ENCODE measurements at regions not wholly inside any gene's neighbourhood (a gene's known extent, or its start where the extent isn't known, plus 50 kb on each side); places are given as distances from the start of the nearest gene placed in this dataset.

DNA sequence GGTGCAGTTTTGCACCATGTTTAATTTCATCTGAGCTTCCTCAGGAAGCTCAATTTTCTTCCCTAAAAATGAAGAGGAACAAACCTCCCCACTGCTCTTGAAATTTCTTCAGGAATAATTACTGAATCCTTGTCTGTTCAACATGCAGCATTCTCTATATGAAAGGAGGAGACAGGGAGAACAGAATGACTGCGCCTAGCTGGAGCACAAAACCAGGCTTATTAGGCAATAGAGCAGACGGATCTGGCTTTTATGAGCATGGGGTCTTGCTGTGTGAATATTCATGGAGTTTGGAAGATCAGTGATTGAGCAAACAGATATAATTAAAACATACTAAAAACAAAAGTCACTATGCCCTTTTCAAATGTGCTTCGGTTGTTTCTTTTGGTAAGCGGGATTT, 148.1 kb downstream of the SUDS3 start:
- TF ChIP-seq, protein P1, sequence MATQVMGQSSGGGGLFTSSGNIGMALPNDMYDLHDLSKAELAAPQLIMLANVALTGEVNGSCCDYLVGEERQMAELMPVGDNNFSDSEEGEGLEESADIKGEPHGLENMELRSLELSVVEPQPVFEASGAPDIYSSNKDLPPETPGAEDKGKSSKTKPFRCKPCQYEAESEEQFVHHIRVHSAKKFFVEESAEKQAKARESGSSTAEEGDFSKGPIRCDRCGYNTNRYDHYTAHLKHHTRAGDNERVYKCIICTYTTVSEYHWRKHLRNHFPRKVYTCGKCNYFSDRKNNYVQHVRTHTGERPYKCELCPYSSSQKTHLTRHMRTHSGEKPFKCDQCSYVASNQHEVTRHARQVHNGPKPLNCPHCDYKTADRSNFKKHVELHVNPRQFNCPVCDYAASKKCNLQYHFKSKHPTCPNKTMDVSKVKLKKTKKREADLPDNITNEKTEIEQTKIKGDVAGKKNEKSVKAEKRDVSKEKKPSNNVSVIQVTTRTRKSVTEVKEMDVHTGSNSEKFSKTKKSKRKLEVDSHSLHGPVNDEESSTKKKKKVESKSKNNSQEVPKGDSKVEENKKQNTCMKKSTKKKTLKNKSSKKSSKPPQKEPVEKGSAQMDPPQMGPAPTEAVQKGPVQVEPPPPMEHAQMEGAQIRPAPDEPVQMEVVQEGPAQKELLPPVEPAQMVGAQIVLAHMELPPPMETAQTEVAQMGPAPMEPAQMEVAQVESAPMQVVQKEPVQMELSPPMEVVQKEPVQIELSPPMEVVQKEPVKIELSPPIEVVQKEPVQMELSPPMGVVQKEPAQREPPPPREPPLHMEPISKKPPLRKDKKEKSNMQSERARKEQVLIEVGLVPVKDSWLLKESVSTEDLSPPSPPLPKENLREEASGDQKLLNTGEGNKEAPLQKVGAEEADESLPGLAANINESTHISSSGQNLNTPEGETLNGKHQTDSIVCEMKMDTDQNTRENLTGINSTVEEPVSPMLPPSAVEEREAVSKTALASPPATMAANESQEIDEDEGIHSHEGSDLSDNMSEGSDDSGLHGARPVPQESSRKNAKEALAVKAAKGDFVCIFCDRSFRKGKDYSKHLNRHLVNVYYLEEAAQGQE (IDR thresholded peaks at IDR 0.05; ENCODE audit: borderline replicate concordance), result no peak
- TF ChIP-seq, protein P2, sequence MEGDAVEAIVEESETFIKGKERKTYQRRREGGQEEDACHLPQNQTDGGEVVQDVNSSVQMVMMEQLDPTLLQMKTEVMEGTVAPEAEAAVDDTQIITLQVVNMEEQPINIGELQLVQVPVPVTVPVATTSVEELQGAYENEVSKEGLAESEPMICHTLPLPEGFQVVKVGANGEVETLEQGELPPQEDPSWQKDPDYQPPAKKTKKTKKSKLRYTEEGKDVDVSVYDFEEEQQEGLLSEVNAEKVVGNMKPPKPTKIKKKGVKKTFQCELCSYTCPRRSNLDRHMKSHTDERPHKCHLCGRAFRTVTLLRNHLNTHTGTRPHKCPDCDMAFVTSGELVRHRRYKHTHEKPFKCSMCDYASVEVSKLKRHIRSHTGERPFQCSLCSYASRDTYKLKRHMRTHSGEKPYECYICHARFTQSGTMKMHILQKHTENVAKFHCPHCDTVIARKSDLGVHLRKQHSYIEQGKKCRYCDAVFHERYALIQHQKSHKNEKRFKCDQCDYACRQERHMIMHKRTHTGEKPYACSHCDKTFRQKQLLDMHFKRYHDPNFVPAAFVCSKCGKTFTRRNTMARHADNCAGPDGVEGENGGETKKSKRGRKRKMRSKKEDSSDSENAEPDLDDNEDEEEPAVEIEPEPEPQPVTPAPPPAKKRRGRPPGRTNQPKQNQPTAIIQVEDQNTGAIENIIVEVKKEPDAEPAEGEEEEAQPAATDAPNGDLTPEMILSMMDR (IDR thresholded peaks at IDR 0.05; ENCODE audit: poor library complexity, severe bottlenecking), result no peak
- TF ChIP-seq RAD21 (conservative IDR thresholded peaks at IDR 0.05), result no peak
- no peak for TF ChIP-seq EZH2 (IDR thresholded peaks at IDR 0.05; ENCODE audit: borderline replicate concordance, insufficient read depth, low read length, poor library complexity, severe bottlenecking)
- no peak for TF ChIP-seq SMC3 (conservative IDR thresholded peaks at IDR 0.05; ENCODE audit: poor library complexity)
- no peak for TF ChIP-seq POLR2AphosphoS5 (IDR thresholded peaks at IDR 0.05)
- no peak for TF ChIP-seq EP300 (conservative IDR thresholded peaks at IDR 0.05; ENCODE audit: poor library complexity, severe bottlenecking)
